Testis (tissue), 2 donors: ENCODE measurements at regions not wholly inside any gene's neighbourhood (a gene's known extent, or its start where the extent isn't known, plus 50 kb on each side); places are given as distances from the start of the nearest gene placed in this dataset.

Experiments
- CTCF ChIP-seq, 3 experiments: fragments of 450-650 bp in 2 of 3; fragments of 200-600 bp in 1 of 3; sonication (generic) in 1 of 3; IDR thresholded peaks; one replicate each; pipeline ENCODE4 v1.5.1; 2016 to 2019; ENCODE audit warnings: antibody characterized with exemption in 3 of 3, mild to moderate bottlenecking in 2 of 3, moderate library complexity in 1 of 3
- POLR2A ChIP-seq: fragments of 450-650 bp; IDR thresholded peaks from one replicate; pipeline ENCODE4 v1.6.1; 2017; ENCODE audit warnings: antibody characterized with exemption, mild to moderate bottlenecking, moderate library complexity

DNA sequence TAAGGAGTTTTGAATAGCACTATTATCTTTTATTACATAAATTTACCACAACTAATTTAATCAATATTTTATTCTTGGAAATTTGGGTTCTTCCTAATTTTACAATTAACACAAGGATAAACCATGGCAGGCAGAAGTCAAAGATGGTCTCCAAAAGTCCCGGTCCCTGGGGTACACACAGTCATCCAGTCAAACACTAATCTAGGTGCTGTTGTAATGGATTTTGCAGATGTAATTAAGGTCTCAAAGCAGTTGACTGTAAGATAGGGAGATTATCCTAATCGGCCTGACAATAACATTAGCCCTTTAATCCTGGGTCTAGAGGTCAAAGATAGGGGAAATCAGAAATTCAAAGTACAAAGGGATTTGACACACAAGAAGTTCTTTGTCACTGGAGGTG is 57.5 kb upstream of the HTR1A start:
- TF ChIP-seq CTCF (IDR thresholded peaks at IDR 0.05) (no peak), POLR2A (no peak)
